HG03460 (cell line): ENCODE measurements at regions not wholly inside any gene's neighbourhood (a gene's known extent, or its start where the extent isn't known, plus 50 kb on each side); places are given as distances from the start of the nearest gene placed in this dataset.

Source experiments
- ATAC-seq: cut with Tn5 transposase; IDR thresholded peaks from one replicate; pipeline ENCODE4 v1.9.1; 2021; ENCODE audit not compliant: unreplicated experiment

DNA sequence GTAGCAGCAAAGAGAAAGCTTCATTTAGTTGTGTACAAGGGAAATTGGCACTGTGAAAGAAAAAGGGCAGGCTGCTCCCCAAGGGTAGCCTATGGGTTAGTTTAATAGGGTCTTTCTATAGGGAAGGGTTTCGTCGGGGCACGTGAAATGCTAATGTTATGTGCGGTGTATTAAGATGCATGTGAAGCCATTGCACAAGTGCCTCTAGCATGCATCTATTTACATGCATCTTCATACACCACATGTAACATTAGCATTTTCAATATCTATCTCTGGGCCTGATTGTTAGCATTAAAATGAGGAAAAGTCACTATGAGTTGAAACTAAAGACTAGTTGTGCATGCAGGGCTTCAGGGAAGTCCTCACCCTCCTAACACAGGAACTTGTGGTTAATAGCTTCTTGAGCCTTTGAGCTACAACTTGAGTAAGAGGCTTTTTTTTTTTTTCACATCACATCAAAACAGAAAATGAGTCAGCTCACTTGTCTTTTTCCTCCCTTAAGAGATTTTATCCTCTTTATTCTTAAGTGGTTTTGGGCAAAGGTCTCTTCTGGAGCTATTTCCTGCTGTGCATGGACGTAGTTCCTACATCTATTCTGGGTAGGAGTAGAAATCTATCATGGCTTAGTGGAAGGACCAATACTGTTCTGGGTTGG lies 613.4 kb downstream of the ZPLD1 start:
- ATAC-seq = peak; percentile 80

DNA sequence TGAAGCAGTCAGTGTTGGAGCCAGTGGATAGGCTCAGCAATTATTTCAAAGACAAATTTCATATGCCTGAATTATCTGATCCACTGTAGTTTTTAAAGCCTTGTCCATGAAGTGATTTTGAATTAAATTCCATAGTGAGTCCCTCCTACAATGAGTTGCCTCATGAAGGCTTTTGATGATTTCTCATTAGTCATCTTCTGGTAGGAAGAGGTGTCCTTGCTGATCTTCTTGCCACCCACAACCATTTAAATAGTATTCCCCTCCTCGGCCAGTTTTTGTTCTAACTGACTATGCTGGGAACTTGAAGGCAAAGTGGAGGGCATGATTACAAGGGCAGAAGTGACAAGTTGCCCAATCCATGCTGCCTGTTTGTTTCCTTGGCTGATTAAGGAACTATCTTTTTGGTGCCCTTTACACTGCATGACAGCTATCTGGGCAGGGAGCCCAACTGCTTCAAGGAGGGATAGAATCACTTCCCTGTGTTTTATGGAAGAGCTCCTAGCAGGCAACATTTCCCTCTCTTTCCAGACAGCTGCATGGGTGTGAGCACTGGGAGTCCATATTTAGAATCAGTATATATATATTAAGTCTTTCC lies 617.5 kb downstream of the ZPLD1 start:
- no peak for ATAC-seq

DNA sequence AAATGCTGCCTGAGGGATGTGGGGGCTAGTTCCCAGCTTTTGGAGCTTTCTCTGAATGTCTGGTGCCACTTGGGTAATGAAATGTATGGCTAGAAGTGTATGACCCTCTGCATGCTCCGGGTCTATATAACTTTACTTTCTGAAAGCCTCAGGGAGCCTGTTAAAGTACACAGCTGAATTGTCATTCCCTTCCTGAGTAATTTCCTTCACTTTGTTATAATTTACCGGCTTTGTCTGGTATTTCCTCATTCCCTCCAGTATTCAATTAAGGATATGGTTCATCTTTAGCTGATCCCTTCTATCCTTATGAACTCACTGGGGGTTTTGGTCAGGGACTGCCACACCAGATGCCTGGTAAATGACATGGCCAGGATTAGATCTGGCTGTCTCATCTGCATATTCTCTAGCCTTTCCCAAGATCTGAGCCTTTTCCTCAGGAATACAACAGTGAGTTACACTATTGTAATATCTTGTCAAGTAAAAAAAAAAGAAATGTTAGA lies 620.3 kb downstream of the ZPLD1 start:
- no peak for ATAC-seq

DNA sequence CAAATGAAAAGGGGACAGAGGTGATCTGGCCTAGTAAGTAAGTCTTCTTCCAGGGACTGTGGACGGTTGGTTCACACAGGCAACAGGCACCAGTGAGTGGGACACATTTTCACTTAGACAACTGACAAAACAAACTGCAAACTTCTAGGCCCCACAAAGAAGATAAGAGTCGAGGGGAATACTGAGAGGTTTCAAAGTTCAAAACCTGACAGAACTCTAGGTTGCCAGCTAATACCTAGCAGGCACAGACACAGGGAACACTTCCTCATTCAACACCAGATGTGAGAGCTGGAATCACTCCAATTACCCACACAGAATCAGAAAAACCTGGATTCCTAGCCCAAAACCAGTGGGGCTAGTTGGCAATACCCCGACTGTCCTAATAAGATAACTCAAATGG lies 621.7 kb downstream of the ZPLD1 start:
- ATAC-seq = no peak

DNA sequence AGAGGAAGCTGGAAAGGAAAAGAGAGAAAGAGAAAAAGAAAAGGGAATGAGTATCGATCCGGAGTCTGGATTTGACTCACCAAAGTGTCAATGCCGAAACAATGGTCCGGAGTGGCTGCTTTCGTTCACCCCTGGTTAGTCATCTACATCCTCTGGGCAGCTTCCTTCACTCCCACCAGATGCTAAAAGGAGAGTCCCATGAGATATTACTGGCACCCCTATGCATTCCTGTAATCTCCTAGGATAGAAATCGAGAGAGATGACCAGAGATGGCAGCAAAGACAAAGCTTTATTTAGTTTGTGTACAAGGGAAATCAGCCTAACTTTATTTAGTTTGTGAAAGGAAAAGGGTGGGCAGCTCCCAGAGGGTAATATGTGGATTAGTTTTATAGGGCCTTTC lies 622.2 kb downstream of the ZPLD1 start:
- no peak for ATAC-seq

DNA sequence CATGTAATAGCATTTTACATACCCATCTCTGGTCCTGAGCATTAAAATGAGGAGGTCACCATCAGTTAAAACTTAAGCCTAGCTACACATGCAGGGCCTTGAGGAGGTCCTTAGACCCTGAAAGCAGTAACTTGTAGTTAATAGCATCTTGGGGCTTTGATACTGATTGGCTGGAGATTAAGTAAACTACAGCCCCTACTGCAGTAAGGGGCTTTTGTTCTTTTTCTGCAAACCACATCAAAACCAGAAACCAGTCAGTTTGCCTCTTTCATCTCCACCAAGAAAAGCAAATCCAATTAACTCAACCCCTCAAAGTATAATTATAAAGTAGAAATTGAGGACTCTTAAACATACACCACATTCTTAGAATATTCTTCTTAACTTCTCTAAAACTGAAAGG lies 622.7 kb downstream of the ZPLD1 start:
- no peak for ATAC-seq

DNA sequence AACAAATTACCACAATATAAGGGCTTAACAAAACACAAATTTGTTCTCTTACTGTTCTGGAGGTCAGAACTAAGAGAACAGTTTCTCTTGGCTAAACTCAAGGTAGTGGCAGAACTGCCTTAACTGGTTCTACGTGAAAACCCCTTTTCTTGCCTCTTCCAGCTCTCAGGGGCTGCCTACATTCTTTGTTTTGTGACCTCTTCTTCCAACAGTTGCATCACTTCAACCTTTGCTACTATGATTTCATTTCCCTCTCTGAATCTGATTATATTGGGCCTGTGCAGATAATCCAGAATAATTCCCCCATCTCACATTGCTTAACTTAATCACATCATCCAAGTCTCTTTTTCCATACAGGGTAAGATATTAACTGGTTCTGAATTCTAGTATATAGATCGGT lies 624.6 kb downstream of the ZPLD1 start:
- ATAC-seq = no peak

DNA sequence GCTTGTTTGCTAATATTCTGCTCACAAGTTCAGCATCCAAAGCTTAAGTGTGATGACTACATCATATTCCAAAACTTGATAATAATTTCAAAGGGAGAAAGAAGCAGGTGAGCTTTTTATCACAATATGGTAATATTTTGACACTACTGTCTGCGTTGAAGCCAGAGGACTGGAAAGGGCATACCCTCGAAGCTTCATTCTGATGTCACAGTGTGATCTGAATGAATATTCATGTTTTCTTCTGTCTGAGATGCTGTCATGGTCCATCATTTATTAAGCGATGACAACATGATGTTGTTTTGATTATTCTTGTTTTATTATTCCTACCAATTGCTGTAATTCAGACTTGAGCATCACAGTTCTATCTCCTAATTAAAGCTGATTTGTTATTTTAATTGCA lies 625.4 kb downstream of the ZPLD1 start:
- no peak for ATAC-seq

DNA sequence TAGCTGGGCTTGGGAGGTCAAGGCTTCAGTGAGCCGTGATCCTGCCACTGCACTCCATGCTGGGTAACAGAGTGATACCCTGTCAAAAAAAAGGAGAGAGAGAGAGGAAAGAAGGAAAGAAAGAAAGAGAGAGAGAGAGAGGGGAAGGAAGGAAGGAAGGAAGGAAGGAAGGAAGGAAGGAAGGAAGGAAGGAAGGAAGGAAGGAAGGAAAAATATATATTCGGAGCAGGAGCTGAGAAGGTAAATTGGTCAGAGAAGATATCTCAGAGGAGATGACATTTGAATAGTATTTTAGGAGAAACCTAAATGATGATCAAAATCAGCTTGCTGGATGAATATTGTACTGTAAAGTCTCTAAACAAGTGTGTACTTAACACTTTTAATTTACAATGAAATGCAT lies 633.1 kb downstream of the ZPLD1 start:
- no peak for ATAC-seq

DNA sequence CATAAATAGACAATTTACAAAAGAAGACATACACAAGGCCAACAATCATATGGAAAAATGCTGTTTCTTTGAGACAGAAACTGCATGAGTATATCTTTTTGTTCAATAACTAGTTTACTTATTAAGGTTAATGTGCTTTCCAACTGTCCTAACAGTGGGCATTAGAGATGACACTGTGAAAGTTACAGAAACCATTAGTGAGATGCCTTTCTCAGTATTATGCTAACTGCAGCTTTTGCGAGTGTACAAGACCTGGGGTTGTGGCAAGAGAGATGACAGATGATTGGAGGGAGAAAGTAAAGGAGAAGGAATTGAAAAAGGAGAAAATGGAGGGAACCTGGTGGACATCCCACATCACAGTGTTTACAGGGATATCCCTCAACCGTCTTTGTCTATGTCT lies 640.5 kb downstream of the ZPLD1 start:
- ATAC-seq = no peak

DNA sequence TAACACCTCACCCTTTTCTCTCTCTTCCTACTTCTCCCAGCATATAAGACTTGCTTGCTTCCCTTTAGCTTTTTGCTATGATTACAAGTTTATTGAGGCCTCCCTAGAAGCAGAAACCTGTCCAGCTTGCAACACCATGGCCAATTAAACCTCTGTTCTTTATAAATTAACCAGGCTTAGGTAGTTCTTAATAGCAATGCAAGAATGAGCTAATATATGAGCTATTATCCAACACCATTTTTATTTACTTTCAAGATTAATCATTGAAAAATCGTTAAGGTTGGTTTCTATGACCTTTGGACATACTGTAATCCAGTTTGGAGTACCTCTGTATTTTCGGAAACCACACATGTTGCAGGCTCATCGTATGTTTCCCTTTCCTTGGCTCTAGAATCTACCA lies 643.1 kb downstream of the ZPLD1 start:
- ATAC-seq = no peak

DNA sequence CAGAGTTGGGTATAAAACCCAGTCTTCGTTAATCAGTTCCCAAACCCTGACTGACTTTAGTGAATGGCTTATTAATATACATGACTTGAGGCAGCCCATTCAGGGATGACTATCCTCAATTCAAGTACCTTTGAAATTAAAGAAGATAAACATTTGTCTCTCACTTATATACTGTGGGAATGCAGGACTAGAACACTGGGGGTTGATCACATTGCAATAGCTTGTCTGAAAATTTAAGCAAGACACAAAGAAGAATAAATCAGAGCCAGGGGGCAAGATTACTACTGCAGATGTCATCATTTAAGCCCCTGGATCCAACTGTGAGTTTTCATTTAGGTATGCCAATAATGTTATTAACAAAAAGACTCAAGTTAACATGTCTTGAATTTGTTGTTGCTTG lies 647.7 kb downstream of the ZPLD1 start:
- ATAC-seq = no peak

DNA sequence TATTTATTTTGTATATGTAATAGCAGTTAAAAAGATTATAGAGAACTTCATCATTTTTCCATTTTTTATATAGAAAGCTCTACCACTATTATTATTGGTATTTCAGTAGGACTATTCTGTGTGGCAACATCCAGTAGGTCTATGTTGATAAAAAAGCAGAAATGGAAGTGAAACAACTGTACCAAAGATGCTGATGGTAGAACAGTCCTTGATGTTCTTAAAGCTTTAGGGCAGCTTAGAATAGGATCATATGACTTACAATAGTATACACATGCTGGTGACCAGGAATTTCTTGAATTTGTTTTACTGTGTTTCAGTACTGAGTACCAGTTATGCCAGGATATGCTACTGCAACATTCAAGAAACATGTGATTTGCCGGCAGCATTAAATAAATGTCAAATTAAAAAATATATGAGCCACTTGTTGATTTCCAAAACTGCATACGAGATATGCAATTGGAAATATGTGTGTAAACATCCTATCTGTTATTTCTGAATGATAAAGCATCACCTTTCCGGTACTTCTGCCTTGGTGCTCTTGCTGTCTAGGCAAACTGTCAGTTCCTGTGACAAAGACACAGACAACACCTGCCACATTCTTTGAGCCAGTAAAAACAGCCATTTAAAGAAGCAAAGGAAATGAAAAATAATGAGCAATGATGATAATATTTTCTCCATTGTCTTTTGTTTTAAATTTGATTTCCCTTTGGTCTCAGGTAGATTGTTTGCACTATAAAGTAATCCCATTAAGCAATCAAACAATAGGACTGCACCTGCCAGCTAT lies 649.2 kb downstream of the ZPLD1 start:
- no peak for ATAC-seq

DNA sequence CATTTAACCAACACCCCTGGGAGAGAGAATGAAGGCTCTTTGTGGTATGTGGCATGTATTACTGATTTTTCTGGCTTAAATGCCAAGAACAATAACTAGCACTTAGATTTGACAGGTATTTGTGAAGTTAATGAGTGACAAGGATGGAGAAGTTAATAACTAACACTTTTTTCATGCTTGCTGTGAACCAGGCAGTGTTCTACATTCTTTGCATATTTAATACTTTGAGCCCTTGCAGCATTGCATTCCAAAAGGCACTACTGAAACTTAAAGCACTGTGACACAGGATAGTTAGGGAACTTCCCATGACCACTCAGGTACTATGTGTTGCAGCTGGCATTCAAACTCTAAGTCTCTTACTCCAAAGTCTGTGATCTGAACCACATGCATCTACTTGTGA lies 650.6 kb downstream of the ZPLD1 start:
- ATAC-seq = peak; percentile 90

DNA sequence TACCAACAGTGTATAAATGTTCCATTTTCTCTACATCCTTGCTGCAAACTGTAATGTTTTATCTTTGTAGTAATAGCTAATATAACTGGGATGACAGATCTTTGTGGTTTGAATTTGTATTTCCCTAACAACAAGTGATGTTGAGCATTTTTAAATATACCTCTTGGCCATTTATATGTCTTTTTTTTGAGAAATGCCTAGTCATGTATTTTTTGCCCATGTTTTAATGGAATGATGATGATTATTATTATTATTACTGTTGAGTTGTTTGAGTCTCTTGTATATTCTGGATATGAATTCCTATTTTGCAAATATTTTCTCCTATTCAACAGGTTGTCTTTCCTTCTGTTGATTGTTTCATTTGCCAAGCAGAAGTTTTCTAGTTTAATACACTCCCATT lies 654.9 kb downstream of the ZPLD1 start:
- no peak for ATAC-seq

DNA sequence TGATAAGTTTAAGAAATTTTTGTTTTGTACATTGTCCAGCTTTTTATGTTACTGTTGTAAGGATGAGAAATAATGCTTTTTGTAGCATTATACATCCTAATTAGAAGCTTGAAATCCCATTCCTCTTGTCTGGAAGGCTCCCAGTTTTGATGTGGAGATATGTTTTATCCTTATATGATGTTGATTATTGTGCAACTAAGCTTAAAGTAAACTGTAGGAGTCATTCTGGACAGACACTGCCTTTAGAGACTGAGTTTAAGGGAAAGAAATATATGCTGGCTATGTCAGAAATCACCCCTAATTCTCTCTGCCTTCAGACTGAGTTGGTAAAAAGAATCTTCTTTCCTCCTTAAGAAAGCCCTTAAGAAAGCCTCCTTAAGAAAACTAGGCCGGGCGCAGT lies 670.4 kb downstream of the ZPLD1 start:
- no peak for ATAC-seq

DNA sequence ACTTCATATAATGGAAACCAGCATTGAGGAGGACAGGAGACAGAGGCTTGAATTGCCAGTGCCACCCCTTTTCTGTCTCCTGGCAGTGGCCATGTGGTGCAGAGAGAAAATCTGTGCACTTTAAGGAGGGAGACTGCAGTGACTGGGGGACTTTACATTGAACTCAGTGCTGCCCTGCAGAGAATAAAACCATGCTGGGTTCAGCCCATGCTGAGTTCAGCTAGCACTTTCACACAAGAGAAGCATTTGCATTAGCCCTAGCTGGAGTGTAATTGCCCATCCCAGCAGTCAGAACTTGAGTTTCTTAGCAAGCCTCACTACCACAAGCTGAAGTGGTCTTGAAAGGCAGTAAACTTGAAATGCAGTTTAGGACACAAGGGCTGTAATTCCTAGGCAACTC lies 677.5 kb downstream of the ZPLD1 start:
- no peak for ATAC-seq

DNA sequence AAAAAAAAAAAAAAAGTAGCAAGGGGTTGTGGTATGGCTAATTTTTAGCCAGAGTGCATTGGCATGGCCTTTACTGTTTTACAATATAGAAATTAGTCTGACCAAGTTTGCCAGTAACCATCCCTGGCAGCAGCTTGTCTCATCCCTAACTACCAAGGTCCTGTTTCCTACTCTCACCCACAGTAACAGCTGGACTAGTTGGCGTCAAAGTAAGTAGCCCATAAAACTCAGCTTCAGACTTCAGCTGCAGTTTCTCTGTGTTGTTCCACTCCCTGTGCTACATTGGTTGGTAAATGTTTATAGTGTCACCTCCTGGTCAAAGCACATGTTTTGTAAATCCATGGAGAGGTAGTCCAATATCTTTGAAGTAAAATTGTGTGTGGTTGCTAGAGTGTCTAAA lies 691.3 kb downstream of the ZPLD1 start:
- peak; percentile 40 for ATAC-seq

DNA sequence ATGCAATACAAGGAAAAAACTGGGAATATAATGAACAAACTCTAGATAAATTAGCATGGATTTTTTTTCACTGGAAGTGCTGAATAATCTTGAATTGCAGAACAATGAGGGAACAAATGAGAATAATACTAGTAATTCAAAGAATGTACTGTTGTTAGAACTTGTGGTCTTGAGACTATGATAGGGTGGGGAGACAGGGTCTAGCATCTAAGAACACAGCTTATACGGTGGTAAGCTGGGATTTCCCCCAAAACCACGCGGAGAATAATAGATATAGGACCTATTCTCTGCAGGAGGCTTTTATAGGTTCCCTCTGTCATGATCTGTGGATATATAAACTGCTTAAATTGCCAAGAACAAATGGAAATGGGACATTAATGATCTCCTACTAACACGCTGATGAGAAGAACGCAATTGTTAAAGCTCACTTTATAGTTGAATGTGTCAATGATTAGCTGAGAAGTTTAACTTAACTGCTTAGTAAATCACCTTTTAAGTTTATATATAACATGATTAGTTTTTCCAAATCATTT lies 692.3 kb downstream of the ZPLD1 start:
- ATAC-seq = peak; percentile 32

DNA sequence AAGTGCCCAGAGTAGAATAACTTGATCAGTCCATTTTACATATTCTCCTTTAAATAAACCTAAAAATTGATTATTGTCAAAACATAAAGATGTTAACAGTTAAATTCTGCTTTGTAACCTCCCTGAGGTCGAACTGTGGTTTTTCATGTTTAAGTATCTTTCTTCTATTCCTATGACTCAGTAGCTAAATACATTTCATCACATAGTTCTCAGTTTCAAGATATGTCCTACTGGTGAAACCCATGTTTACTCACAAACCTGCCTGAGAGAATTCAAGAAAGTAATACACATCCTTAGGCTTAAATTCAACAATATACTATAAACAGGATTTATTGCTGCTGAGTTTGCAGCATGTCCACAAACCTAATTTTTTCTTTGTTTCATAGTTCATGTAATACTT lies 692.9 kb downstream of the ZPLD1 start:
- peak; percentile 84 for ATAC-seq

DNA sequence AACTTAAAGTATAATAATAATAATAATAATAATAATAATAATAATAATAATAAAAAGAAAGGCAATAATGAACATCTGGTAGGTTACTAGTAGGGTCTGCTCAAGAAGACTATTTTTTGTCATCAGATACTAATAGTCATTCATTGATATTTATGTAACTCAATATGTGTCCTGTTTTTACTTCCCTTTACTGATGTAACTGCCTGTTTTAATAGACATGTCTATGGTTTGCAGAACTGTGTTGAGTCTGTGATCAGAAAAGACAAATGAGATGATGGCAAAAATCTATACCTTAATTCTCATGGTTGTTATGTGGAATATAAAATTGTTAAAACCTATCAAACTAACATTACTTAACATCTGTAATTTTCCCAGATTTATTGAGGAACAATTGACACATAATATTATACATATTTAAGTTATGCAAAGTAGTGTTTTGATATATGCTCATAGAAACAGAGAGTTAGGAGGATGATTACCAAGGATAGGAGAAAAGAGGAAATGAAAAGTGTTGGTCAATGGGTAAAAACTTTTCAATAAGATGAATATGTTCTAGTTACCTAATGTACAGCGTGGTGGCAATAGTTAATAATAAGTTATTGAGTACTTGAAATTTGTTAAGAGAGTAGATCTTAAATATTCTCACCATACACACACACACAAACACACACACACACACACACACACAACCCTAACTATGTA lies 699.4 kb downstream of the ZPLD1 start:
- ATAC-seq = peak; percentile 93
